ENCODE measurements at regions not wholly inside any gene's neighbourhood (a gene's known extent, or its start where the extent isn't known, plus 50 kb on each side); places are given as distances from the start of the nearest gene placed in this dataset.
"Not testable (repeated sequence)": the region's sequence is repeated elsewhere in the genome, so short reads cannot be mapped to it uniquely, and the experiment has no call there.

GRCh38 chr2:225793736-225794550 is 394.4 kb downstream of the NYAP2 start:
- DNase-seq, result no peak

- no peak for DNase-seq
These were observed 389.1 kb downstream of the NYAP2 start for GRCh38 chr2:225788571-225789094.

- DNase-seq, result no peak
These were observed 388.0 kb downstream of the NYAP2 start for GRCh38 chr2:225787497-225787896.

GRCh38 chr2:225781991-225782390 is 382.5 kb downstream of the NYAP2 start:
- DNase-seq, result no peak

- DNase-seq, result no peak
These were observed 381.6 kb downstream of the NYAP2 start for GRCh38 chr2:225781145-225781544.

GRCh38 chr2:225779829-225780228 is 380.3 kb downstream of the NYAP2 start:
- no peak for DNase-seq

GRCh38 chr2:225773148-225773547 is 373.6 kb downstream of the NYAP2 start:
- no peak for DNase-seq

- no peak for DNase-seq
These were observed 372.2 kb downstream of the NYAP2 start for GRCh38 chr2:225771701-225772100.

- no peak for DNase-seq
These were observed 369.2 kb downstream of the NYAP2 start for GRCh38 chr2:225768741-225769140.

- DNase-seq, result no peak
These were observed 366.9 kb downstream of the NYAP2 start for GRCh38 chr2:225766431-225766830.

GRCh38 chr2:225765820-225766219 is 366.3 kb downstream of the NYAP2 start:
- DNase-seq, result no peak

- no peak for DNase-seq
These were observed 364.8 kb downstream of the NYAP2 start for GRCh38 chr2:225764346-225764745.

GRCh38 chr2:225763711-225764110 is 364.2 kb downstream of the NYAP2 start:
- DNase-seq, result no peak

- no peak for DNase-seq
These were observed 361.9 kb downstream of the NYAP2 start for GRCh38 chr2:225761396-225761795.

- DNase-seq, result no peak
These were observed 357.7 kb downstream of the NYAP2 start for GRCh38 chr2:225757248-225757647.

GRCh38 chr2:225756198-225756597 is 356.7 kb downstream of the NYAP2 start:
- DNase-seq, result no peak

GRCh38 chr2:225748609-225749008 is 349.1 kb downstream of the NYAP2 start:
- no peak for DNase-seq

- DNase-seq, result not testable (repeated sequence)
These were observed 344.5 kb downstream of the NYAP2 start for GRCh38 chr2:225743996-225744395.

- DNase-seq, result no peak
These were observed 343.0 kb downstream of the NYAP2 start for GRCh38 chr2:225742487-225742886.

GRCh38 chr2:225740086-225740485 is 340.6 kb downstream of the NYAP2 start:
- no peak for DNase-seq

GRCh38 chr2:225739328-225739727 is 339.8 kb downstream of the NYAP2 start:
- DNase-seq, result peak in 2 of 4 experiments; percentile 2 to 36

- DNase-seq, result no peak
These were observed 339.2 kb downstream of the NYAP2 start for GRCh38 chr2:225738735-225739134.

- DNase-seq, result peak in 2 of 4 experiments; percentile 37 to 42
These were observed 338.0 kb downstream of the NYAP2 start for GRCh38 chr2:225737556-225737955.

- peak in 2 of 4 experiments; percentile 11 to 31 for DNase-seq
These were observed 336.3 kb downstream of the NYAP2 start for GRCh38 chr2:225735844-225736243.

Measured in suppressor macrophage (primary cell).